Loucy (cell line): ENCODE measurements at regions not wholly inside any gene's neighbourhood (a gene's known extent, or its start where the extent isn't known, plus 50 kb on each side); places are given as distances from the start of the nearest gene placed in this dataset.

Experiments used
- CTCF ChIP-seq: fragments of 200-600 bp; sonication (generic); conservative IDR thresholded peaks from 2 replicates; pipeline ENCODE4 v1.5.1; 2014; ENCODE audit warnings: mild to moderate bottlenecking, antibody characterized with exemption, low read length
- EZH2phosphoT487 ChIP-seq: fragments of 200-600 bp; IDR thresholded peaks from 2 replicates; pipeline ENCODE4 v1.6.1; 2018; ENCODE audit warnings: antibody characterized with exemption, mild to moderate bottlenecking, moderate library complexity, borderline replicate concordance

DNA sequence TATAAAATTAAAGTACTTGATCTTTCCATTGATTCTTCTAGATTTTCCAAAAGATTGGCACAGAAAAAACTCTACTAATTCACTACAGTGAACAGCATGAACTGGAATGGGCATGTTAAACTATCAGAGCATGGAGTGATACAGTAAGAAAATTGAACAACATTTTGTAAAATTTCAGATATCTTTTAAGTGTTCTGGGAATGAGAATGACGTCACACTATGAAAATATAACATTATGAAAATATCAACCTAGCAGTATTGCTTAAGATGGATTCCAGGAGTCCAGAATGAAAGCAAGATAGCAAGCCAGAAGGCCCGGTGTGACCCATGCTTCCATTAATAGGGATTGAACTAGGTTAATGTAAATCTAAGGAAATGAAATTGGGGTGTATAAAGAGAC lies 319.9 kb downstream of the GABRG1 start:
- TF ChIP-seq CTCF (no peak), EZH2phosphoT487 (no peak)
